Stimulated activated CD8-positive, alpha-beta memory T cell treated with anti-CD3 and anti-CD28 coated beads, Interleukin-4, amount 100 ng/mL, for 24 hours (primary cell): ENCODE measurements at regions not wholly inside any gene's neighbourhood (a gene's known extent, or its start where the extent isn't known, plus 50 kb on each side); places are given as distances from the start of the nearest gene placed in this dataset.
"Not testable (repeated sequence)": the region's sequence is repeated elsewhere in the genome, so short reads cannot be mapped to it uniquely, and the experiment has no call there.

ENCODE experiments used
- DNase-seq: peaks from one replicate; pipeline ENCODE4 v3.0.0-alpha.2; 2020; ENCODE audit warnings: low read depth

- DNase-seq, result no peak
These were observed 91.2 kb downstream of the EOMES start for GRCh38 chr3:27630885-27631284.

GRCh38 chr3:27629366-27629765 is 92.8 kb downstream of the EOMES start:
- DNase-seq, result no peak

GRCh38 chr3:27628026-27628750 is 93.9 kb downstream of the EOMES start:
- no peak for DNase-seq

GRCh38 chr3:27626596-27627118 is 95.5 kb downstream of the EOMES start:
- no peak for DNase-seq

GRCh38 chr3:27625864-27626263 is 96.3 kb downstream of the EOMES start:
- no peak for DNase-seq

- DNase-seq, result no peak
These were observed 98.9 kb downstream of the EOMES start for GRCh38 chr3:27623085-27623753.

- DNase-seq, result no peak
These were observed 104.6 kb downstream of the EOMES start for GRCh38 chr3:27617552-27617951.

- DNase-seq, result no peak
These were observed 106.1 kb downstream of the EOMES start for GRCh38 chr3:27616031-27616430.

- no peak for DNase-seq
These were observed 106.6 kb downstream of the EOMES start for GRCh38 chr3:27615555-27615954.

GRCh38 chr3:27614592-27614991 is 107.5 kb downstream of the EOMES start:
- DNase-seq, result no peak

- no peak for DNase-seq
These were observed 108.2 kb downstream of the EOMES start for GRCh38 chr3:27613846-27614500.

- DNase-seq, result no peak
These were observed 111.2 kb downstream of the EOMES start for GRCh38 chr3:27610800-27611525.

- no peak for DNase-seq
These were observed 114.8 kb downstream of the EOMES start for GRCh38 chr3:27607370-27607769.

- no peak for DNase-seq
These were observed 115.6 kb downstream of the EOMES start for GRCh38 chr3:27606537-27606936.

GRCh38 chr3:27601311-27601710 is 117.1 kb upstream of the SLC4A7 start:
- not testable (repeated sequence) for DNase-seq

- not testable (repeated sequence) for DNase-seq
These were observed 115.6 kb upstream of the SLC4A7 start for GRCh38 chr3:27599741-27600140.

GRCh38 chr3:27596921-27597320 is 112.7 kb upstream of the SLC4A7 start:
- DNase-seq, result no peak

GRCh38 chr3:27596334-27596841 is 112.2 kb upstream of the SLC4A7 start:
- DNase-seq, result no peak

- DNase-seq, result no peak
These were observed 110.0 kb upstream of the SLC4A7 start for GRCh38 chr3:27594096-27594690.

- DNase-seq, result no peak
These were observed 109.0 kb upstream of the SLC4A7 start for GRCh38 chr3:27593173-27593572.

- no peak for DNase-seq
These were observed 107.4 kb upstream of the SLC4A7 start for GRCh38 chr3:27591312-27592210.
